Ishikawa (cell line): ENCODE measurements at regions not wholly inside any gene's neighbourhood (a gene's known extent, or its start where the extent isn't known, plus 50 kb on each side); places are given as distances from the start of the nearest gene placed in this dataset.

Experiments used
- CEBPB ChIP-seq: IDR thresholded peaks from 2 replicates; pipeline ENCODE4 v1.6.1; 2012
- EP300 ChIP-seq: IDR thresholded peaks from 2 replicates; pipeline ENCODE4 v1.6.1; 2012; ENCODE audit warnings: borderline replicate concordance
- FOXM1 ChIP-seq: IDR thresholded peaks from 2 replicates; pipeline ENCODE4 v1.6.1; 2012; ENCODE audit warnings: low read depth, borderline replicate concordance
- TCF12 ChIP-seq: IDR thresholded peaks from 2 replicates; pipeline ENCODE4 v1.6.1; 2012; ENCODE audit warnings: low read depth
- TF ChIP-seq, protein P1 (sequence below): IDR thresholded peaks from 2 replicates; pipeline ENCODE4 v1.6.1; 2012

DNA sequence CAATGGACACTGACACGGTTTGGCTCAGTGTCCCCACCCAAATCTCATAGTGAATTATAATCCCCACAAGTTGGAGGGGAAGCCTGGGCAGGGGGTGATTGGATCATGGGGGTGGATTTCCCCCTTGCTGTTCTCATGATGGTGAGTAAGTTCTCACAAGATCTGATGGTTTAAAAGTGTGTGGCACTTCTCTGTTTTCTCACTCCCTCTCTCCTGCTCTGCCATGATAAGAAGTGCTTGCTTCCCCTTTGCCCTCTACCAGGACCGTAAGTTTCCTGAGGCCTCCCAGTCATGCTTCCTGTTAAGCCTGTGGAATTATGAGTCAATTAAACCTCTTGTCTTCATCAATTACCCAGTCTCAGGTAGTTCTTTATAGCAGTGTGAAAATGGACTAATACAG is 115.8 kb upstream of the KIF2A start:
- TF ChIP-seq EP300 = no peak
- TF ChIP-seq CEBPB = no peak
- TF ChIP-seq, protein P1, sequence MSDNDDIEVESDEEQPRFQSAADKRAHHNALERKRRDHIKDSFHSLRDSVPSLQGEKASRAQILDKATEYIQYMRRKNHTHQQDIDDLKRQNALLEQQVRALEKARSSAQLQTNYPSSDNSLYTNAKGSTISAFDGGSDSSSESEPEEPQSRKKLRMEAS = no peak
- no peak for TF ChIP-seq TCF12
- no peak for TF ChIP-seq FOXM1
